IMR-90 (cell line): ENCODE measurements at regions not wholly inside any gene's neighbourhood (a gene's known extent, or its start where the extent isn't known, plus 50 kb on each side); places are given as distances from the start of the nearest gene placed in this dataset.

Experiments
- ATAC-seq: fragments of 200-7000 bp; cut with Tn5 transposase; 2 replicates; pipeline ENCODE4 v1.9.1; 2020; ENCODE audit warnings: low read depth, mild to moderate bottlenecking, moderate library complexity
- BruUV-seq: library from RNA; stranded (reverse); fragments of 400-500 nt; replicated peaks from 2 replicates; lab custom pipeline; 2021; lab: Mats Ljungman, UMichigan
- CTCF ChIA-PET: fragments of 300-600 bp; formaldehyde crosslinking; extraction: SDS; loops from one replicate; lab custom pipeline; 2021; ENCODE audit warnings: antibody characterized with exemption; lab: Yijun Ruan, JAX
- POLR2A ChIA-PET: fragments of 300-600 bp; sonication (Branson Sonifier 250); formaldehyde crosslinking; loops from one replicate; lab custom pipeline; 2022; ENCODE audit warnings: antibody characterized with exemption; ENCODE audit not compliant: unreplicated experiment; lab: Charles Lee
- DNase-seq: peaks from one replicate; pipeline ENCODE4 v3.0.0; 2013
- H2AFZ ChIP-seq: replicated peaks from 2 replicates; pipeline ENCODE3; 2013; ENCODE audit warnings: low read length, mild to moderate bottlenecking; ENCODE audit not compliant: poor library complexity
- H2AK5ac ChIP-seq: 2 replicates; pipeline ENCODE4 v1.6.1; 2013; ENCODE audit warnings: low read depth, low read length, inconsistent platforms
- H2AK9ac ChIP-seq: replicated peaks from 2 replicates; pipeline ENCODE3; 2013; ENCODE audit warnings: mild to moderate bottlenecking, low read depth, low read length, moderate library complexity; ENCODE audit not compliant: poor library complexity
- H2BK120ac ChIP-seq: 2 replicates; pipeline ENCODE4 v1.6.1; 2013; ENCODE audit warnings: low read depth, low read length, inconsistent platforms
- H2BK15ac ChIP-seq: 3 replicates; pipeline ENCODE4 v1.6.1; 2013; ENCODE audit warnings: low read depth, low read length, inconsistent platforms
- H2BK20ac ChIP-seq: 2 replicates; pipeline ENCODE4 v1.6.1; 2013; ENCODE audit warnings: low read depth, mild to moderate bottlenecking, inconsistent platforms, low read length, moderate library complexity
- H2BK5ac ChIP-seq: 2 replicates; pipeline ENCODE4 v1.6.1; 2013; ENCODE audit warnings: mild to moderate bottlenecking, low read depth, low read length, inconsistent platforms; ENCODE audit not compliant: poor library complexity, severe bottlenecking
- H3K14ac ChIP-seq: replicated peaks from 2 replicates; pipeline ENCODE4 v1.6.1; 2013; ENCODE audit warnings: low read depth, low read length, inconsistent platforms
- H3K18ac ChIP-seq: 2 replicates; pipeline ENCODE4 v1.6.1; 2013; ENCODE audit warnings: low read depth, low read length, control low read depth
- H3K23ac ChIP-seq: 2 replicates; pipeline ENCODE4 v1.6.1; 2013; ENCODE audit warnings: low read depth, low read length, inconsistent platforms
- H3K27ac ChIP-seq: 2 replicates; pipeline ENCODE4 v1.5.1; 2013; ENCODE audit warnings: mild to moderate bottlenecking, control low read depth, low read length; ENCODE audit not compliant: insufficient read depth
- H3K27me3 ChIP-seq: 2 replicates; pipeline ENCODE4 v1.6.1; 2013; ENCODE audit warnings: low read length; ENCODE audit not compliant: control insufficient read depth, insufficient read depth
- H3K36me3 ChIP-seq: 2 replicates; pipeline ENCODE4 v1.6.1; 2013; ENCODE audit warnings: low read length, mixed read lengths; ENCODE audit not compliant: control insufficient read depth, insufficient read depth
- H3K4ac ChIP-seq: 2 replicates; pipeline ENCODE4 v1.6.1; 2013; ENCODE audit warnings: low read depth, low read length, inconsistent platforms
- H3K4me1 ChIP-seq: 2 replicates; pipeline ENCODE4 v1.6.1; 2013; ENCODE audit warnings: low read length, mixed read lengths; ENCODE audit not compliant: control insufficient read depth, insufficient read depth
- H3K4me2 ChIP-seq: 2 replicates; pipeline ENCODE4 v1.6.1; 2013; ENCODE audit warnings: low read depth, mild to moderate bottlenecking, control low read depth, low read length, moderate library complexity
- H3K4me3 ChIP-seq: 2 replicates; pipeline ENCODE4 v1.5.1; 2013; ENCODE audit warnings: low read depth, mild to moderate bottlenecking, control low read depth, low read length, moderate library complexity; ENCODE audit not compliant: insufficient read depth
- H3K56ac ChIP-seq: 2 replicates; pipeline ENCODE4 v1.6.1; 2013; ENCODE audit warnings: low read length, inconsistent platforms; ENCODE audit not compliant: insufficient read depth; ENCODE audit errors: extremely low read depth
- H3K79me1 ChIP-seq, 2 experiments: 2 replicates each; pipeline ENCODE4 v1.6.1; 2013; ENCODE audit warnings: low read length in 2 of 2, inconsistent platforms in 1 of 2, low read depth in 1 of 2
- H3K9ac ChIP-seq: 2 replicates; pipeline ENCODE4 v1.6.1; 2013; ENCODE audit warnings: low read depth, low read length, control low read depth
- H3K9me1 ChIP-seq: 2 replicates; pipeline ENCODE4 v1.6.1; 2013; ENCODE audit warnings: low read length, inconsistent platforms; ENCODE audit not compliant: insufficient read depth
- H3K9me3 ChIP-seq: 2 replicates; pipeline ENCODE4 v1.6.1; 2013; ENCODE audit warnings: low read length; ENCODE audit not compliant: control insufficient read depth, insufficient read depth
- H4K20me1 ChIP-seq: 2 replicates; pipeline ENCODE4 v1.6.1; 2013; ENCODE audit warnings: low read length, inconsistent platforms; ENCODE audit not compliant: insufficient read depth
- H4K5ac ChIP-seq: 2 replicates; pipeline ENCODE4 v1.6.1; 2013; ENCODE audit warnings: mild to moderate bottlenecking, low read depth, low read length, control low read depth
- H4K8ac ChIP-seq, 2 experiments: 2 replicates each; pipeline ENCODE4 v1.6.1; 2013; ENCODE audit warnings: low read depth in 2 of 2, low read length in 2 of 2, control low read depth in 1 of 2, inconsistent platforms in 1 of 2
- H4K91ac ChIP-seq: 2 replicates; pipeline ENCODE4 v1.6.1; 2013; ENCODE audit warnings: low read depth, low read length, inconsistent platforms; ENCODE audit not compliant: insufficient read depth
- CTCF ChIP-seq: conservative IDR thresholded peaks from 2 replicates; pipeline ENCODE4 v1.5.1; 2012; ENCODE audit warnings: mild to moderate bottlenecking, low read depth, low read length, improper control_type of control experiment
- MAFK ChIP-seq: IDR thresholded peaks from 2 replicates; pipeline ENCODE4 v1.6.1; 2012; ENCODE audit warnings: low read depth, low read length, improper control_type of control experiment
- MAZ ChIP-seq: IDR thresholded peaks from 2 replicates; pipeline ENCODE4 v1.6.1; 2012; ENCODE audit warnings: low read depth, mild to moderate bottlenecking, low read length, improper control_type of control experiment, moderate library complexity, borderline replicate concordance
- POLR2A ChIP-seq: IDR thresholded peaks from 2 replicates; pipeline ENCODE4 v1.6.1; 2012; ENCODE audit warnings: mild to moderate bottlenecking, low read depth, low read length
- RAD21 ChIP-seq: IDR thresholded peaks from 2 replicates; pipeline ENCODE4 v1.6.1; 2012; ENCODE audit warnings: low read length, improper control_type of control experiment
- SMC3 ChIP-seq: fragments of 150-350 bp; IDR thresholded peaks from 2 replicates; pipeline ENCODE4 v1.6.1; 2016; ENCODE audit warnings: low read depth, mild to moderate bottlenecking, antibody characterized with exemption, low read length, moderate library complexity
- WGBS, 2 experiments: methylation state at CpG; one replicate each; pipeline versions ENCODE4 v1.1.5 to v1.1.7; 2013; ENCODE audit warnings: missing lambda C conversion rate in 2 of 2; ENCODE audit not compliant: insufficient read length in 1 of 2; ENCODE audit errors: extremely low coverage in 2 of 2; 5-methylcytosine and 5-hydroxymethylcytosine counted together
- dilution Hi-C: fragments of 300-500 bp; cut with HindIII; formaldehyde crosslinking; loops from one replicate; pipeline ENCODE4 v1.14.3; 2018; ENCODE audit warnings: low sequenced_read_pairs; ENCODE audit not compliant: unreplicated experiment
- in situ Hi-C: fragments of 300-500 bp; cut with MboI; formaldehyde crosslinking; loops from 3 replicates; pipeline ENCODE4 v1.14.3; 2019; ENCODE audit warnings: low sequenced_read_pairs, inconsistent platforms, mixed read lengths
- intact Hi-C: fragments of 100-400 bp; cut with micrococcal nuclease; formaldehyde crosslinking; loops from 2 replicates; pipeline ENCODE4 v1.10.0; 2022

GRCh38 chr2:128549646-128550260 lies 231.1 kb upstream of the HS6ST1 start:
- Histone ChIP-seq H3K4me3 (no peak overlapping the region), H3K23ac (no peak overlapping the region), H2BK120ac (peak overlapping the region; percentile 40; the same call in 1 of the 2 replicates), H3K79me1 (no peaks in the 10 kb centered on the region), H3K14ac (no peak overlapping the region), H4K20me1 (no peaks in the 10 kb centered on the region), H3K9me1 (no peaks in the 10 kb centered on the region), H2AK9ac (no peak overlapping the region), H3K9me3 (peaks cover 5% of the 10 kb centered on the region; the same call in 1 of the 2 replicates), H3K27me3 (no peaks in the 10 kb centered on the region), H3K56ac (no peak overlapping the region), H2AFZ (peak overlapping the region; percentile 2), H2BK15ac (no peak overlapping the region), H3K9ac (no peak overlapping the region), H3K4me1 (peaks cover 6% of the 10 kb centered on the region; the same call in 1 of the 2 replicates), H2AK5ac (no peak overlapping the region), H4K91ac (no peak overlapping the region), H2BK20ac (no peak overlapping the region), H4K8ac (peak overlapping the region in 1 of 2 experiments; percentile 34; a peak in 1 of 4 replicates), H3K18ac (no peak overlapping the region), H3K4me2 (no peak overlapping the region), H3K36me3 (no peaks in the 10 kb centered on the region; the same call in 1 of the 2 replicates), H2BK5ac (no peak overlapping the region), H4K5ac (no peak overlapping the region), H3K4ac (peak overlapping the region; percentile 22; the same call in 1 of the 2 replicates), H3K27ac (no peak overlapping the region)
- 89% methylated on average over 1 of the region's 11 CpGs; no CpG with 5 or more reads in 1 of the 2 experiments for WGBS, 2 experiments
- dilution Hi-C loops (no loop called here), in situ Hi-C loops (no loop called here), intact Hi-C loops (no loop called here)
- TF ChIP-seq SMC3 (no peak), RAD21 (no peak), POLR2A (no peak), CTCF (no peak), MAZ (no peak), MAFK (peak; percentile 93)
- ATAC-seq (peak; percentile 24), DNase-seq (no peak)
- POLR2A ChIA-PET: no interaction called here
- CTCF ChIA-PET: interaction anchor here (0.6 kb wide), 1 partner anchor 202 kb away, joined by 3 read pairs; no protein-coding TSS in a partner anchor
- no TSS peak for BruUV-seq
